Cardiac muscle cell (in vitro differentiated cells and primary cell): ENCODE measurements at regions not wholly inside any gene's neighbourhood (a gene's known extent, or its start where the extent isn't known, plus 50 kb on each side); places are given as distances from the start of the nearest gene placed in this dataset.

Source experiments
- DNase-seq, 2 donors: peaks; one replicate each; pipeline versions ENCODE4 v3.0.0 to v3.0.0-alpha.2; 2010 to 2017; ENCODE audit warnings: low read depth in 1 of 2, low spot score in 1 of 2
- H3K27ac ChIP-seq: fragments of 200-600 bp; sonication (generic); 2 replicates; pipeline ENCODE4 v1.5.1; 2016
- H3K27me3 ChIP-seq: fragments of 200-600 bp; sonication (generic); 2 replicates; pipeline ENCODE4 v1.6.0; 2016; ENCODE audit warnings: control low read depth
- H3K36me3 ChIP-seq: fragments of 200-600 bp; sonication (generic); 2 replicates; pipeline ENCODE4 v1.5.1; 2016; ENCODE audit warnings: control low read depth
- H3K4me1 ChIP-seq: fragments of 200-600 bp; sonication (generic); 2 replicates; pipeline ENCODE4 v1.8.1; 2017; ENCODE audit warnings: low read depth, mild to moderate bottlenecking, mixed run types
- H3K4me3 ChIP-seq: fragments of 200-600 bp; sonication (generic); 2 replicates; pipeline ENCODE4 v1.5.1; 2016; ENCODE audit warnings: mild to moderate bottlenecking
- H3K9me3 ChIP-seq: fragments of 200-600 bp; sonication (generic); 2 replicates; pipeline ENCODE4 v1.5.1; 2017; ENCODE audit warnings: low read depth, mild to moderate bottlenecking, control low read depth
- CTCF ChIP-seq: IDR thresholded peaks from 2 replicates; pipeline ENCODE4 v1.5.1; 2012; ENCODE audit warnings: low read depth, mild to moderate bottlenecking, low read length

DNA sequence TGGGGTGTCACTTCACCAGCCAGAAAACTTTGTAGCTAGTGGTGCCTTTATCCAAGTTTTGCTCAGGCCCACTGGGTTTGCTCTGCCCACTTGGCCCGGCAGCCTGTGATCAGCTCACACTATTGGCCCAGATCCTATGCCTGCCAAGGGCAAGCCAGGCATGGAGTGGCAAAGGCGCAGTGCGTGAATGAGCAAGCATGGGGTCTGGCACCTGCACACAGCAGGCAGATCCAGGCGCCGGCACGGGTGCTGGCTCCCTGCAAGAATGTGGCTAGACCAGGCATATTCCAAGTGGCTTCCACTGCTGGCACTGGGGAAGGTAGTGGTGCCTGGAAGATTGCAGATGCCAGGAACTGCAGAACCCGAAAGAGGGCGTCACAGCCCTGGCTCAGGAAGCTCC lies 346.9 kb downstream of the LMBRD1 start:
- DNase-seq = no peak
- Histone ChIP-seq H3K27ac (no peak overlapping the region), H3K36me3 (no peaks in the 10 kb centered on the region), H3K4me3 (no peak overlapping the region), H3K4me1 (no peaks in the 10 kb centered on the region), H3K27me3 (no peaks in the 10 kb centered on the region), H3K9me3 (no peaks in the 10 kb centered on the region)
- TF ChIP-seq CTCF = no peak
